BLaER1 treated with 17β-estradiol and CSF1 and Interleukin-3, amounts not matched to agents 10 nM and 100 nM (cell line): ENCODE measurements at regions not wholly inside any gene's neighbourhood (a gene's known extent, or its start where the extent isn't known, plus 50 kb on each side); places are given as distances from the start of the nearest gene placed in this dataset.
"Not testable (repeated sequence)": the region's sequence is repeated elsewhere in the genome, so short reads cannot be mapped to it uniquely, and the experiment has no call there.

Experiments
- H3K27ac ChIP-seq, 11 experiments: shearing (Covaris generic); formaldehyde crosslinking; 2 replicates each; pipeline ENCODE4 v1.8.1; 2022
- H3K27me3 ChIP-seq, 11 experiments: shearing (Covaris generic); formaldehyde crosslinking; 2 replicates each; pipeline ENCODE4 v1.8.1; 2022
- H3K36me3 ChIP-seq, 11 experiments: shearing (Covaris generic); formaldehyde crosslinking; 2 replicates each; pipeline ENCODE4 v1.8.1; 2022
- H3K4me1 ChIP-seq, 10 experiments: shearing (Covaris generic); formaldehyde crosslinking; 2 replicates each; pipeline ENCODE4 v1.8.1; 2022
- H3K4me2 ChIP-seq, 11 experiments: shearing (Covaris generic); formaldehyde crosslinking; 2 replicates each; pipeline ENCODE4 v1.8.1; 2022
- H3K4me3 ChIP-seq, 10 experiments: shearing (Covaris generic); formaldehyde crosslinking; 2 replicates each; pipeline ENCODE4 v1.8.1; 2022
- H3K9ac ChIP-seq, 11 experiments: shearing (Covaris generic); formaldehyde crosslinking; 2 replicates each; pipeline ENCODE4 v1.8.1; 2022
- H3K9me3 ChIP-seq, 11 experiments: shearing (Covaris generic); formaldehyde crosslinking; replicated peaks in 1 of 11; 2 replicates each; pipeline ENCODE4 v1.8.1; 2022
- H4K20me1 ChIP-seq, 11 experiments: shearing (Covaris generic); formaldehyde crosslinking; 2 replicates each; pipeline ENCODE4 v1.8.1; 2022
- Cebpa-rat ChIP-seq, 11 experiments: shearing (Covaris generic); IDR thresholded peaks; 2 replicates each; pipeline ENCODE4 v1.8.1; 2022

DNA sequence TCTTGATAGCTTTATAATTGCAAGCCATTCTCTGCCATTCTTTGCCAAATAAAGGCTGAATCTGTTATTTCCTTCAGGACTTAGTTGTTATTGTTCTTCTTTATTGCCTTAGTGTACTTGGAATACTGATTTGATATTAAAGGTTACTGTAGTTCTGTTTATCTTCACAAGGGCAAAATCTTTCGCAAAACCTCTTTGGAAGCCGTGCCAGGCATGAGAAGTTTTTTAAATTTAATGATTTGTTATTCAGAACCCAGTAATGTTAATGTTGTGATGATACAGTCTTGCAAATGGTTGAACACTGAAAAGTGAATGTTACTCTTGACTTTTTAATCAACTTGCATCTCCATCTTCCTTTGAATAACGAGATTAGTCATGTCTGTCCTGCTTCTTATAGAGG, 1225.2 kb upstream of the GOT2 start:
- no peak overlapping the region for H3K9ac ChIP-seq
- H3K4me1 ChIP-seq = no peaks in the 10 kb centered on the region
- H3K27me3 ChIP-seq = no peaks in the 10 kb centered on the region
- no peaks in the 10 kb centered on the region for H4K20me1 ChIP-seq
- H3K36me3 ChIP-seq = no peaks in the 10 kb centered on the region
- no peak overlapping the region for H3K4me2 ChIP-seq
- H3K27ac ChIP-seq = no peak overlapping the region
- no peak for TF ChIP-seq Cebpa-rat (IDR thresholded peaks at IDR 0.05)
- H3K9me3 ChIP-seq = no peaks in the 10 kb centered on the region
- H3K4me3 ChIP-seq = no peak overlapping the region

DNA sequence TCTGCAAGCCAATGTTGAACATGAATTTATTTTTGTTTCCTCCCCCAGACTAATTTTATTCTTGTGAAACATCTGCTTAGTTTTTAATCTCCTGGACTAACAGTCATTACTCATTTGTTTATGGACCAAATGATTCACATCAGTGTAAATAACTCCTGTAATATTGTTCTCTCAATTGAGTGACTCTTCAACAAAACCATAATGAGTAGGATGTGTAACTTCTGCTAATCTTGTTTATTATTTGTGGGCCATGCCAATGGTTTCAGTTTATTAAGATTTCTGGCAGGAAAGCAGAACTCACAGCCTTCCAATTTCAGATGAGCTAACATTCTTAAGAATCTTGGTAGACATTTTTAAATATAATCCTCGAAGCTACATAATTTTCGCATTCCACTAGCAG, 1216.3 kb upstream of the GOT2 start:
- peaks cover 0 to 4% (median 0%) of the 10 kb centered on the region in 10 experiments; a peak in 2 of 20 replicates for H3K4me1 ChIP-seq
- H3K27me3 ChIP-seq = no peaks in the 10 kb centered on the region
- TF ChIP-seq Cebpa-rat (IDR thresholded peaks at IDR 0.05) = no peak
- H3K9ac ChIP-seq = no peak overlapping the region
- H3K4me2 ChIP-seq = 0 out of 22 replicates have a peak overlapping the region, but pooled peaks of 1 of the 11 experiments have one; percentile 34
- H3K36me3 ChIP-seq = no peaks in the 10 kb centered on the region
- H3K9me3 ChIP-seq = no peaks in the 10 kb centered on the region
- no peaks in the 10 kb centered on the region for H4K20me1 ChIP-seq
- no peak overlapping the region for H3K27ac ChIP-seq
- no peak overlapping the region for H3K4me3 ChIP-seq

- not testable (repeated sequence) for H3K27me3 ChIP-seq, H3K9me3 ChIP-seq, H3K4me3 ChIP-seq, H3K4me2 ChIP-seq, H3K4me1 ChIP-seq, H3K9ac ChIP-seq, H3K27ac ChIP-seq, H4K20me1 ChIP-seq, H3K36me3 ChIP-seq
Observed at GRCh38 chr16:59944041-59944440, 1209.9 kb upstream of the GOT2 start.

DNA sequence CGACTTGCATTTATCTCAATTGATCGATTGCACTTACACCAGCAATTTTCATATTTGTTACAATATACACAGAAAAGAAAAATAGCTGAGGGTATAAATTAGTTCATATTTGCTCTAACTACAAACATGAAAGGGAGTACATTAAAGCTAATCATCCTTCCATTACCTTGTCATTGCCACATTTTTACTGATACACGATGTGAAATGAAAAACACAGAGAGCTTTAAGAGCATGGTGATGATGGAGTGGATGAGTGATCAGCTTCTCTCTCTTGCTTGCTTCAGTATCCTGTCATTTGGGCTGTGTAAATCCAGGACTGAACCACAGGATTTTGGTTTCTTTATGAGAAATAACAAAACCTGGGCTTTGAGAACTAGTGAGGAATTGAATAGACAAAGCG, 1207.5 kb upstream of the GOT2 start:
- no peak overlapping the region for H3K9ac ChIP-seq
- no peaks in the 10 kb centered on the region for H3K27me3 ChIP-seq
- no peak overlapping the region for H3K4me3 ChIP-seq
- no peak for TF ChIP-seq Cebpa-rat (IDR thresholded peaks at IDR 0.05)
- H3K27ac ChIP-seq = no peak overlapping the region
- peaks cover 0 to 4% (median 0%) of the 10 kb centered on the region in 11 experiments; a peak in 3 of 22 replicates for H3K9me3 ChIP-seq
- no peaks in the 10 kb centered on the region for H4K20me1 ChIP-seq
- no peak overlapping the region for H3K4me2 ChIP-seq
- H3K36me3 ChIP-seq = no peaks in the 10 kb centered on the region
- H3K4me1 ChIP-seq = no peaks in the 10 kb centered on the region

GRCh38 chr16:59920054-59920453, 1185.9 kb upstream of the GOT2 start:
- no peak overlapping the region for H3K4me2 ChIP-seq
- no peaks in the 10 kb centered on the region for H3K36me3 ChIP-seq
- no peaks in the 10 kb centered on the region for H4K20me1 ChIP-seq
- no peaks in the 10 kb centered on the region for H3K9me3 ChIP-seq
- no peak for TF ChIP-seq Cebpa-rat (IDR thresholded peaks at IDR 0.05)
- no peaks in the 10 kb centered on the region for H3K4me1 ChIP-seq
- H3K27ac ChIP-seq = no peak overlapping the region
- H3K4me3 ChIP-seq = no peak overlapping the region
- no peaks in the 10 kb centered on the region for H3K27me3 ChIP-seq
- no peak overlapping the region for H3K9ac ChIP-seq

GRCh38 chr16:59913666-59914065, 1179.5 kb upstream of the GOT2 start:
- no peak for TF ChIP-seq Cebpa-rat (IDR thresholded peaks at IDR 0.05)
- no peak overlapping the region for H3K9ac ChIP-seq
- no peak overlapping the region for H3K27ac ChIP-seq
- no peaks in the 10 kb centered on the region for H3K27me3 ChIP-seq
- H3K9me3 ChIP-seq = no peaks in the 10 kb centered on the region
- H3K4me2 ChIP-seq = no peak overlapping the region
- no peaks in the 10 kb centered on the region for H3K4me1 ChIP-seq
- H4K20me1 ChIP-seq = no peaks in the 10 kb centered on the region
- H3K36me3 ChIP-seq = no peaks in the 10 kb centered on the region
- H3K4me3 ChIP-seq = no peak overlapping the region

DNA sequence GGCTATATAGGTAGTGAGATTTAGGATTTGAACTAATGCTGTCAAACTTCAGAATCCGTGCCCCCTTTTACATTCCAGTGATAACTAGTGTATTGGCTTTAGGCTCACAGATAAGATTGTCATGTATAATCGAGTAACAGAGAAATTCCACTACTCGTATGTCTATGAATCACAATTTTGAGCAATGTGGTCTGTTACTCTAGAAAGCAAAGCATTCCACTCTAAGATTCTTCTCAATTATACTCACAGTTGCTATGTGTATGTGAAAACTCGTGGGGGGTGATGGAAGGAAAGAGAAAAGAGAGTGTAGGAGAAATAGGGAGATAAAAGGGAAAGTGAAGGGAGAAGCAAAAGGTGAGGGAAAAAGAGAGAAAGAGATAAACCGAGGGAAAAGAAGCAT, 1175.1 kb upstream of the GOT2 start:
- Histone ChIP-seq H4K20me1 (no peaks in the 10 kb centered on the region), H3K27ac (no peak overlapping the region), H3K4me1 (no peaks in the 10 kb centered on the region), H3K4me2 (no peak overlapping the region), H3K9me3 (no peaks in the 10 kb centered on the region), H3K9ac (no peak overlapping the region), H3K36me3 (no peaks in the 10 kb centered on the region), H3K4me3 (no peak overlapping the region), H3K27me3 (no peaks in the 10 kb centered on the region)
- TF ChIP-seq Cebpa-rat (IDR thresholded peaks at IDR 0.05) = no peak

DNA sequence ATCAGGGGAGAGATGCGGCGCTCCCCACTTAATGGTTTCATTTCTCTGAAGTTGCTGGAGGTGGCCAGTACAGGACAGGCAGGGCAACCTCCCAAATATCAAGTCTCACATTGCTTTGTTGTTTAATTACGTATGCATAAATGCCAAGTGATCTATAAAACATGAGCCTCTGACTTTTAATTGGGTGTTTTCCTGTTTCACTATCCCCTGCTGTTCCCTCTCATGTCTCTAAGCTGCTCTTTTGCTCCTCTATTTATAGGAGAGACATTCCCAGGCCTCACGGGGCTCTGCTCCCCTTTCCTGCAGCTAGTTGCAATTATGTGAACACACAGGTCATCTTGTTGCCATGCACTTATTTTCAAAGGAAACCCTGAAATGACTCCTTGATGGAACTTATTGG, 1173.5 kb upstream of the GOT2 start:
- H3K4me1 ChIP-seq = no peaks in the 10 kb centered on the region
- H3K36me3 ChIP-seq = no peaks in the 10 kb centered on the region
- no peak for TF ChIP-seq Cebpa-rat (IDR thresholded peaks at IDR 0.05)
- H4K20me1 ChIP-seq = no peaks in the 10 kb centered on the region
- H3K4me2 ChIP-seq = no peak overlapping the region
- no peak overlapping the region for H3K4me3 ChIP-seq
- no peak overlapping the region for H3K27ac ChIP-seq
- no peak overlapping the region for H3K9ac ChIP-seq
- no peaks in the 10 kb centered on the region for H3K27me3 ChIP-seq
- no peaks in the 10 kb centered on the region for H3K9me3 ChIP-seq

DNA sequence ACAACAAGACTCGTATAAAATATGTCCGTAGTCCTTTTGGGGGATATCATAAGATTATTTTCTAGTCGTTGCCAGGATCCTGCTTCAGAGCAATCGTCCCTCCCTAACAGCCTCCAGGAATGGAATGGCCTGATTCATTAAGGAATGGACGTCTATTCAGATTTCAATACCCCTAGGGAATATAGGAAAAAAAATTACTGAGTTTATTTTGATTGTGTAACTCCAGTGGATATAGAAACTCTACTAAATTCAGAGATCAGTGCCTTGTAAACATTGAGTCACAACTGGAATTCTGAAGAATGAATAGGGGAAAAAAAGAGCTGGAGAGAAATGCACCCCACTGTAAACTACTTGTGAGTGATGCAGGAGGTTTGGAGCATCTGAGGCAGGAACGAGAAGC, 1171.5 kb upstream of the GOT2 start:
- Histone ChIP-seq H3K27me3 (no peaks in the 10 kb centered on the region), H3K9me3 (no peaks in the 10 kb centered on the region), H3K27ac (no peak overlapping the region), H4K20me1 (no peaks in the 10 kb centered on the region), H3K36me3 (no peaks in the 10 kb centered on the region), H3K4me2 (no peak overlapping the region), H3K4me1 (no peaks in the 10 kb centered on the region), H3K9ac (no peak overlapping the region), H3K4me3 (no peak overlapping the region)
- TF ChIP-seq Cebpa-rat (IDR thresholded peaks at IDR 0.05) = no peak

GRCh38 chr16:59905131-59905530, 1171.0 kb upstream of the GOT2 start:
- no peaks in the 10 kb centered on the region for H4K20me1 ChIP-seq
- no peak overlapping the region for H3K27ac ChIP-seq
- no peaks in the 10 kb centered on the region for H3K27me3 ChIP-seq
- no peaks in the 10 kb centered on the region for H3K4me1 ChIP-seq
- no peaks in the 10 kb centered on the region for H3K9me3 ChIP-seq
- no peak overlapping the region for H3K4me3 ChIP-seq
- no peak overlapping the region for H3K9ac ChIP-seq
- no peaks in the 10 kb centered on the region for H3K36me3 ChIP-seq
- no peak overlapping the region for H3K4me2 ChIP-seq
- no peak for TF ChIP-seq Cebpa-rat (IDR thresholded peaks at IDR 0.05)

- no peak overlapping the region for H3K4me2 ChIP-seq
- no peaks in the 10 kb centered on the region for H3K4me1 ChIP-seq
- H3K4me3 ChIP-seq = no peak overlapping the region
- H3K27me3 ChIP-seq = no peaks in the 10 kb centered on the region
- no peaks in the 10 kb centered on the region for H3K9me3 ChIP-seq
- TF ChIP-seq Cebpa-rat (IDR thresholded peaks at IDR 0.05) = no peak
- H3K9ac ChIP-seq = no peak overlapping the region
- H3K36me3 ChIP-seq = no peaks in the 10 kb centered on the region
- no peaks in the 10 kb centered on the region for H4K20me1 ChIP-seq
- H3K27ac ChIP-seq = no peak overlapping the region
Observed at GRCh38 chr16:59899940-59900339, 1165.8 kb upstream of the GOT2 start.
